GM12878 (cell line): ENCODE measurements at regions not wholly inside any gene's neighbourhood (a gene's known extent, or its start where the extent isn't known, plus 50 kb on each side); places are given as distances from the start of the nearest gene placed in this dataset.

Experiments used
- ATAC-seq: fragments of 200-7000 bp; cut with Tn5 transposase; 3 replicates; pipeline ENCODE4 v1.9.1; 2020; ENCODE audit warnings: mild to moderate bottlenecking, moderate library complexity
- BruUV-seq: library from RNA; stranded (reverse); fragments of 400-500 nt; replicated peaks from 2 replicates; lab custom pipeline; 2021; lab: Mats Ljungman, UMichigan
- CTCF ChIA-PET: fragments of 300-600 bp; sonication (Branson Sonifier 250); formaldehyde crosslinking; extraction: SDS; loops from one replicate; lab custom pipeline; 2021; ENCODE audit warnings: inconsistent platforms; lab: Yijun Ruan, JAX
- POLR2A ChIA-PET: fragments of 350-600 bp; formaldehyde crosslinking; extraction: SDS; loops from one replicate; lab custom pipeline; 2021; ENCODE audit warnings: inconsistent platforms; lab: Charles Lee
- RAD21 ChIA-PET: fragments of 300-600 bp; sonication (Branson Sonifier 250); formaldehyde crosslinking; loops from one replicate; lab custom pipeline; 2023; ENCODE audit warnings: antibody characterized with exemption; ENCODE audit not compliant: unreplicated experiment; lab: Charles Lee
- SMC1A ChIA-PET: fragments of 300-600 bp; sonication (Branson Sonifier 250); formaldehyde crosslinking; loops from one replicate; lab custom pipeline; 2023; ENCODE audit not compliant: unreplicated experiment, uncharacterized antibody; lab: Charles Lee
- DNase-seq: peaks from one replicate; pipeline ENCODE4 v3.0.0-alpha.2; 2011; ENCODE audit warnings: low read depth, low spot score
- FAIRE-seq: peaks from 3 replicates; lab custom pipeline; 2011; peaks lifted over from hg19 to GRCh38; lab: Jason Lieb, UNC
- H2AFZ ChIP-seq: 2 replicates; pipeline ENCODE4 v1.6.0; 2011; ENCODE audit warnings: low read depth, low read length, control low read depth; ENCODE audit not compliant: control insufficient read depth
- H3K27ac ChIP-seq: 2 replicates; pipeline ENCODE4 v1.5.1; 2011; ENCODE audit warnings: control low read depth; ENCODE audit not compliant: control insufficient read depth, insufficient read depth
- H3K27me3 ChIP-seq, 2 experiments: replicated peaks in 1 of 2; 2 replicates each; pipeline versions ENCODE4 v1.6.0 to v1.6.1; 2011; ENCODE audit warnings: low read length in 1 of 2; ENCODE audit not compliant: control insufficient read depth in 2 of 2, insufficient read depth in 2 of 2
- H3K36me3 ChIP-seq, 2 experiments: 2 replicates each; pipeline ENCODE4 v1.5.1; 2011; ENCODE audit warnings: low read length in 1 of 2; ENCODE audit not compliant: control insufficient read depth in 2 of 2, insufficient read depth in 2 of 2
- H3K4me1 ChIP-seq: 2 replicates; pipeline ENCODE4 v1.6.1; 2011; ENCODE audit warnings: mild to moderate bottlenecking, low read length, moderate library complexity, mixed read lengths; ENCODE audit not compliant: control insufficient read depth, insufficient read depth
- H3K4me2 ChIP-seq: 2 replicates; pipeline ENCODE4 v1.6.0; 2011; ENCODE audit warnings: control low read depth; ENCODE audit not compliant: control insufficient read depth, insufficient read depth
- H3K4me3 ChIP-seq: fragments of 200-600 bp; sonication (generic); 2 replicates; pipeline ENCODE4 v1.5.1; 2016
- H3K79me2 ChIP-seq: 2 replicates; pipeline ENCODE4 v1.6.0; 2011; ENCODE audit warnings: low read length; ENCODE audit not compliant: control insufficient read depth, insufficient read depth
- H3K9ac ChIP-seq: 2 replicates; pipeline ENCODE4 v1.8.0; 2011; ENCODE audit warnings: low read length, control low read depth, mixed read lengths; ENCODE audit not compliant: control insufficient read depth, insufficient read depth
- H3K9me3 ChIP-seq: replicated peaks from 3 replicates; pipeline ENCODE4 v1.5.1; 2011; ENCODE audit warnings: mild to moderate bottlenecking, low read length; ENCODE audit not compliant: control insufficient read depth, insufficient read depth
- H4K20me1 ChIP-seq: 2 replicates; pipeline ENCODE4 v1.6.0; 2011; ENCODE audit not compliant: control insufficient read depth, insufficient read depth
- CBFB ChIP-seq: IDR thresholded peaks from 2 replicates; pipeline ENCODE4 v1.6.1; 2016; ENCODE audit warnings: antibody characterized with exemption, low read depth
- HDAC2 ChIP-seq: fragments of 200-600 bp; sonication (generic); IDR thresholded peaks from 2 replicates; pipeline ENCODE4 v1.6.1; 2017
- MTA2 ChIP-seq: fragments of 450-650 bp; IDR thresholded peaks from 2 replicates; pipeline ENCODE4 v1.6.1; 2016; ENCODE audit warnings: low read depth, mild to moderate bottlenecking, moderate library complexity
- ZNF687 ChIP-seq: fragments of 450-650 bp; IDR thresholded peaks from 2 replicates; pipeline ENCODE4 v1.6.1; 2017; ENCODE audit warnings: mild to moderate bottlenecking, moderate library complexity
- WGBS: methylation state at CpG from one replicate; pipeline ENCODE4 v1.1.6; 2016; ENCODE audit warnings: low lambda C conversion rate; ENCODE audit not compliant: insufficient replicate concordance, insufficient coverage; ENCODE audit errors: missing lambda C conversion rate; 5-methylcytosine and 5-hydroxymethylcytosine counted together
- in situ Hi-C: fragments of 300-500 bp; cut with MboI; formaldehyde crosslinking; loops from 9 replicates; pipeline ENCODE4 v1.14.3; 2018; ENCODE audit warnings: mixed read lengths
- intact Hi-C: fragments of 100-400 bp; cut with micrococcal nuclease; formaldehyde crosslinking; loops from one replicate; pipeline ENCODE4 v1.14.2; 2022; ENCODE audit not compliant: unreplicated experiment

GRCh38 chr10:78320506-78320905 is 286.8 kb downstream of the RPS24 start:
- RAD21 ChIA-PET: no interaction called here
- POLR2A ChIA-PET: no interaction called here
- H3K27ac ChIP-seq: no peak overlapping the region
- H3K4me3 ChIP-seq: no peak overlapping the region
- no peak overlapping the region for H3K9ac ChIP-seq
- DNase-seq (no peak), FAIRE-seq (no peak), ATAC-seq (no peak)
- H2AFZ ChIP-seq: no peak overlapping the region
- TF ChIP-seq HDAC2 (no peak), MTA2 (no peak), ZNF687 (no peak), CBFB (no peak)
- peaks cover 0 to 2% of the 10 kb centered on the region in 2 experiments; a peak in 1 of 4 replicates for H3K27me3 ChIP-seq
- BruUV-seq: no TSS peak
- H3K4me1 ChIP-seq: no peaks in the 10 kb centered on the region
- H3K79me2 ChIP-seq: no peaks in the 10 kb centered on the region
- CTCF ChIA-PET: interaction anchor here (0.7 kb wide), 1 partner anchor 61 kb away, joined by 3 read pairs; no protein-coding TSS in a partner anchor
- intact Hi-C loops: no loop called here
- SMC1A ChIA-PET: no interaction called here
- 40% methylated on average over 5 of the region's 5 CpGs for WGBS
- no peaks in the 10 kb centered on the region for H4K20me1 ChIP-seq
- no peak overlapping the region for H3K4me2 ChIP-seq
- H3K9me3 ChIP-seq: no peaks in the 10 kb centered on the region
- in situ Hi-C loops: no loop called here
- H3K36me3 ChIP-seq: no peaks in the 10 kb centered on the region
